NCI-H2196 treated with DMSO at 0.1 percent for 48 hours (cell line): ENCODE measurements at regions not wholly inside any gene's neighbourhood (a gene's known extent, or its start where the extent isn't known, plus 50 kb on each side); places are given as distances from the start of the nearest gene placed in this dataset.
"Not testable (repeated sequence)": the region's sequence is repeated elsewhere in the genome, so short reads cannot be mapped to it uniquely, and the experiment has no call there.

ENCODE experiments used
- DNase-seq: peaks from one replicate; lab custom pipeline; 2025; ENCODE audit not compliant: unreplicated experiment; lab: John Stamatoyannopoulos, UW

DNA sequence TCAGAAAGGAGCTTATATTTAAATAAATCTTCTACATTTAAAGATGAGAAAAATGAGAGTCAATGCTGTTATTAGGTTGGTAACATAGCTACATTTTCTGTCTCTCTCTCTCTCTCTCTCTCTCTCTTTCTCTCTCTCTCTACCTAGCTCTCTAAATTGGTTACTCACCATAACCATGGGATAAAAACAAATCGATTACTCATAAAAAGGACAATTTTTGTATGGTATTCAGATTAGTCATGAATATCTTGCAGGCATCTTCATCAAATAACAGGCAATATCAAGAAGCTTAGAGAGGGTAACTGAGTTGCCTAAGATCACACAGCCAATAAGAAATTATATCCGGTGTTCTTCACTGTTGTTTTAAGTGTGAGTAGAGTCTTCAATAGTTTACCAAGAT lies 81.8 kb upstream of the ALCAM start:
- DNase-seq, result no peak

GRCh38 chr3:105285653-105286241 lies 81.0 kb upstream of the ALCAM start:
- DNase-seq, result no peak

GRCh38 chr3:105293441-105293840 lies 73.3 kb upstream of the ALCAM start:
- DNase-seq, result no peak

DNA sequence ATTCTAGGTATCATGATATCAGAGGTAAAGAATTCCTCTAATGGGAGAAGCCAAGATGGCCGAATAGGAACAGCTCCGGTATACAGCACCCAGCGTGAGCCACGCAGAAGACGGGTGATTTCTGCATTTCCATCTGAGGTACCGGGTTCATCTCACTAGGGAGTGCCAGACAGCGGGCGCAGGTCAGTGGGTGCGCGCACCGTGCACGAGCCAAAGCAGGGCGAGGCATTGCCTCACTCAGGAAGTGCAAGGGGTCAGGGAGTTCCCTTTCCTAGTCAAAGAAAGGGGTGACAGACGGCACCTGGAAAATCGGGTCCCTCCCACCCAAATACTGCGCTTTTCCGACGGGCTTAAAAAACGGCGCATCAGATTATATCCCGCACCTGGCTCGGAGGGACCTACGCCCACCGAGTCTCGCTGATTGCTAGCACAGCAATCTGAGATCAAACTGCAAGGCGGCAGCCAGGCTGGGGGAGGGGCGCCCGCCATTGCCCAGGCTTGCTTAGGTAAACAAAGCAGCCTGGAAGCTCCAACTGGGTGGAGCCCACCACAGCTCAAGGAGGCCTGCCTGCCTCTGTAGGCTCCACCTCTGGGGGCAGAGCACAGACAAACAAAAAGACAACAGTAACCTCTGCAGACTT lies 70.4 kb upstream of the ALCAM start:
- not testable (repeated sequence) for DNase-seq

DNA sequence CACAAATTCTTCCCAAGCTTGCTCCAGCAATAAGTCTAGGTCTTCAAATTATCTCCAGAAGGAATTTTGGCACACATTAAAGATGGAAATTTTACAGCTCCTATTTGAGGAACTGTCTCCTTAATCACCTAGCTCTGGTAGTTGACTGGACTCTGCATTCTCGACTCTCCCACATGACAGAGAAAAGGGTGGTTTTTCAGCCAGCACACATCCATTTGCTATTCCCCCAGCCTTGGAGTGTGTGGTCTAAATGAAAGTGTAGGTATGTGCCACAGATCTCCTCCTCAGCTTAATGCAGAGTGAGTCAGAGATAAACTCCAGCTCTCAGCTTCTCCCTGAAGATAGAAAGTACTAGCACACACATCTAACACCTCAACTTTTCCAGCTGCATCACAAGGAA lies 62.2 kb upstream of the ALCAM start:
- DNase-seq, result no peak

- no peak for DNase-seq
Observed at GRCh38 chr3:105315144-105315543, 51.6 kb upstream of the ALCAM start.

DNA sequence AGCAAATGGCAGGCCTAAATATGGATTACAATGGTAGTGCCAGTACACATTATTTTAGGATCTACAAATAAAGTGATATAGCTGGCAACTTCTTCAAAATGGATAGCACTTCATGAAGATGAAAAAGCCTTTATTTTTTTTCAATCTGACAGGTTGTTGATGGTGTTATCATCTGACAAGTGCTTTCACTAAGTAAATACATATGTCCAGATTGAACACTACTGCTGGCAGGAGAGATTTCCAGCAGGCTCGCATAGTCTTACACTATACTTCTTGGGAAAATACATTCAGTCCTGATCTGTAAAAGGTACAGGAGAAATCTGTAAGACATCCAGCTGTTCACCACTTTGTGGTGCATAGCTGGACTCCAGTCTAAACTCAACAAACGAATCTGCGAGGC lies 50.9 kb upstream of the ALCAM start:
- DNase-seq, result no peak

DNA sequence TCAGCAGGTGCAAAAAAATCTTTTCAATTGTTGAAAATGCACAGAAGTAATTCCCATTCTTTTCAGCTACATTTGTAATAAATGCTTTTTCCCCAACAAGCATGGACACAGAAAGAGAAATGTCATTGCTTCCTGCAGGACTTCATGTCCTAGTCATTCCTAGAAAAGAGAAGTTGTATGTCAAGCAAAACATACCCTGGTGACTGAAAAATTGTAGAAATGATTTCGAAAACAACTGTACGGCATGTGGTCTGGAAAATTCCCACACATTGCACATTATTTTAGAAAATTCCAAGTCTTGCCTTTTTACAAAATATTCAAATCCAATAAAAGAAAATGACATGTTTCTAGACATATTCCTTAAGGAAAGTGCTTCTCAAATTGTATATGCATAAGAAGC lies 50.4 kb upstream of the ALCAM start:
- no peak for DNase-seq
